OCI-LY1 (cell line): ENCODE measurements at regions not wholly inside any gene's neighbourhood (a gene's known extent, or its start where the extent isn't known, plus 50 kb on each side); places are given as distances from the start of the nearest gene placed in this dataset.

Experiments used
- H2AFZ ChIP-seq: fragments of 200-600 bp; sonication (generic), shearing (Covaris generic); 2 replicates; pipeline ENCODE4 v1.6.0; 2014; ENCODE audit warnings: antibody characterized with exemption, mild to moderate bottlenecking, low read length
- H3F3A ChIP-seq: fragments of 200-600 bp; sonication (generic), shearing (Covaris generic); 2 replicates; pipeline ENCODE4 v1.6.0; 2014; ENCODE audit warnings: mild to moderate bottlenecking, antibody characterized with exemption, low read length, moderate library complexity; ENCODE audit not compliant: insufficient read depth
- H3K27ac ChIP-seq: fragments of 200-600 bp; sonication (generic); 2 replicates; pipeline ENCODE4 v1.5.1; 2014; ENCODE audit warnings: low read length, mixed run types, mild to moderate bottlenecking, low read depth; ENCODE audit not compliant: poor library complexity, severe bottlenecking
- H3K27me3 ChIP-seq: fragments of 200-600 bp; sonication (generic); 2 replicates; pipeline ENCODE4 v1.6.0; 2014; ENCODE audit warnings: antibody characterized with exemption, mild to moderate bottlenecking, low read length, moderate library complexity; ENCODE audit not compliant: insufficient read depth
- H3K36me3 ChIP-seq: fragments of 200-600 bp; sonication (generic); 2 replicates; pipeline ENCODE4 v1.6.1; 2014; ENCODE audit warnings: mild to moderate bottlenecking, antibody characterized with exemption, low read length, moderate library complexity, mixed read lengths; ENCODE audit not compliant: insufficient read depth
- H3K4me1 ChIP-seq: fragments of 200-600 bp; sonication (generic); 2 replicates; pipeline ENCODE4 v1.5.1; 2014; ENCODE audit warnings: mild to moderate bottlenecking, low read length, moderate library complexity; ENCODE audit not compliant: insufficient read depth, severe bottlenecking
- H3K4me2 ChIP-seq: fragments of 200-600 bp; sonication (generic), shearing (Covaris generic); 2 replicates; pipeline ENCODE4 v1.6.1; 2014; ENCODE audit warnings: low read length
- H3K4me3 ChIP-seq: fragments of 200-600 bp; sonication (generic); 2 replicates; pipeline ENCODE4 v1.5.1; 2014; ENCODE audit warnings: low read length, low read depth, mild to moderate bottlenecking, mixed read lengths; ENCODE audit not compliant: poor library complexity, severe bottlenecking
- H3K79me2 ChIP-seq: fragments of 200-600 bp; shearing (Covaris generic); 2 replicates; pipeline ENCODE4 v1.6.1; 2016; ENCODE audit warnings: mixed run types, low read length, mixed read lengths; ENCODE audit not compliant: insufficient read depth
- H3K9ac ChIP-seq: fragments of 200-600 bp; sonication (generic), shearing (Covaris generic); 2 replicates; pipeline ENCODE4 v1.6.1; 2014; ENCODE audit warnings: mild to moderate bottlenecking, low read length, mixed read lengths
- H3K9me2 ChIP-seq: fragments of 200-600 bp; sonication (generic), shearing (Covaris generic); 2 replicates; pipeline ENCODE4 v1.6.1; 2014; ENCODE audit warnings: low read depth, mild to moderate bottlenecking, low read length, mixed read lengths
- H3K9me3 ChIP-seq: fragments of 200-600 bp; shearing (Covaris generic); 2 replicates; pipeline ENCODE4 v1.6.1; 2014; ENCODE audit warnings: low read length, mixed read lengths
- H4K20me1 ChIP-seq: fragments of 200-600 bp; sonication (generic), shearing (Covaris generic); 2 replicates; pipeline ENCODE4 v1.6.0; 2016; ENCODE audit warnings: mild to moderate bottlenecking, low read length; ENCODE audit not compliant: insufficient read depth
- CTCF ChIP-seq: fragments of 200-600 bp; sonication (generic), shearing (Covaris generic); IDR thresholded peaks from 2 replicates; pipeline ENCODE4 v1.5.1; 2017; ENCODE audit warnings: mild to moderate bottlenecking, antibody characterized with exemption, low read length, moderate library complexity, mixed read lengths
- EZH2 ChIP-seq: fragments of 200-600 bp; sonication (generic), shearing (Covaris generic); IDR thresholded peaks from 2 replicates; pipeline ENCODE4 v1.8.0; 2017; ENCODE audit warnings: borderline replicate concordance, mixed run types, mild to moderate bottlenecking, antibody characterized with exemption, low read length, moderate library complexity, mixed read lengths

DNA sequence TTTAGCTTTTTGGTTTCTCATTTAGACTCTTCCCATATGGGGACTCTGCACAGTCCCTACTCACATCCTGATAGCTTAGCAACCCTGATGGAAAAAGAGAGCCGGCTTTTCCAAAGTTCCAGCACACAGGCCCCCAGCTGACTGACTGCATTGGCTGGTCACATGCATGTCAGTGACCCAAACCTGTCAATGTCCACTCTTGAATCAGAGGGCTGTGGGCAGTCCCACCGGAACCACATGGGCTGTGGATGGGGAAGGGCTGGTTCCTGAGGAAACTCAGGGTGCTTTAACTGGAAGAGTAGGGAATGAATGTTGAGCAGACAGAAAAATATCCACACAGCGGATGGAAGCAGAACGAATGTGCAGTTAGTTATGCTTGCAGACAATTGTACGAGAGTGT is 136.6 kb downstream of the NSG2 start:
- peaks cover 9% of the 10 kb centered on the region for H3K27me3 ChIP-seq
- H3K9ac ChIP-seq, result no peak overlapping the region
- no peaks in the 10 kb centered on the region for H3K4me1 ChIP-seq
- H2AFZ ChIP-seq, result no peak overlapping the region
- no peak overlapping the region for H3K4me3 ChIP-seq
- no peak overlapping the region for H3K27ac ChIP-seq
- no peak overlapping the region for H3K4me2 ChIP-seq
- no peaks in the 10 kb centered on the region for H3K36me3 ChIP-seq
- no peaks in the 10 kb centered on the region for H3K9me2 ChIP-seq
- TF ChIP-seq CTCF, result no peak
- TF ChIP-seq EZH2, result no peak
- no peaks in the 10 kb centered on the region for H3K9me3 ChIP-seq
- H4K20me1 ChIP-seq, result no peaks in the 10 kb centered on the region
- H3K79me2 ChIP-seq, result no peaks in the 10 kb centered on the region
- no peaks in the 10 kb centered on the region for H3F3A ChIP-seq

DNA sequence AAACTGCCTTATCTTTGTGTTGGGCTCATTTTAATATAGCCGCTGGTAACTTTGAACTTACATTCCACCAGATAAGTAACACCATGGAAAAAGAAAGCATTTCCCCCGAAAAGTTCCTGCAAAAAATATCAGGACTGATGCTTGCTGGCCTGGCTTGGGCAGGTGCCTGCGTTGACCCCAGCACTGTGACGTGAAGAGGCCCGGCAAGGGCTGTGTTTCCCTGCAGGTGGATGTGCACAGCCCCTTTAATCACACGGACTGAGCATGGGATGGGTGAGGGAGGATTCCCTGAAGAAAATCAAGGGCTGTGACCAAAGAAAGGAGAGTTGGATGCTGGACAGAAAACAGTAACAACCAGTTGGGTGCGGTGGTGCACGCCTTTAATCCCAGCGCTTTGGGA is 138.2 kb downstream of the NSG2 start:
- Histone ChIP-seq H3K4me3 (no peak overlapping the region), H3F3A (no peaks in the 10 kb centered on the region), H4K20me1 (no peaks in the 10 kb centered on the region), H3K27ac (no peak overlapping the region), H3K27me3 (peaks cover 10% of the 10 kb centered on the region), H3K4me1 (no peaks in the 10 kb centered on the region), H2AFZ (no peak overlapping the region), H3K9ac (no peak overlapping the region), H3K36me3 (no peaks in the 10 kb centered on the region), H3K9me3 (no peaks in the 10 kb centered on the region), H3K4me2 (no peak overlapping the region), H3K9me2 (no peaks in the 10 kb centered on the region), H3K79me2 (no peaks in the 10 kb centered on the region)
- no peak for TF ChIP-seq EZH2
- TF ChIP-seq CTCF, result no peak

- Histone ChIP-seq H3K4me1 (no peaks in the 10 kb centered on the region), H3K27me3 (peaks cover 10% of the 10 kb centered on the region), H3K79me2 (no peaks in the 10 kb centered on the region)
Observed at GRCh38 chr5:174185506-174185905, 140.0 kb downstream of the NSG2 start.

More at GRCh38 chr5:174185506-174185905, 140.0 kb downstream of the NSG2 start:
- no peak overlapping the region for H3K9ac ChIP-seq
- H4K20me1 ChIP-seq, result no peaks in the 10 kb centered on the region
- H2AFZ ChIP-seq, result no peak overlapping the region
- no peak overlapping the region for H3K4me3 ChIP-seq
- H3K9me3 ChIP-seq, result no peaks in the 10 kb centered on the region
- H3K27ac ChIP-seq, result no peak overlapping the region
- no peak overlapping the region for H3K4me2 ChIP-seq
- H3F3A ChIP-seq, result no peaks in the 10 kb centered on the region
- H3K9me2 ChIP-seq, result no peaks in the 10 kb centered on the region
- no peaks in the 10 kb centered on the region for H3K36me3 ChIP-seq
- no peak for TF ChIP-seq EZH2
- TF ChIP-seq CTCF, result no peak
